Suprapubic skin (tissue), 4 donors: ENCODE measurements at regions not wholly inside any gene's neighbourhood (a gene's known extent, or its start where the extent isn't known, plus 50 kb on each side); places are given as distances from the start of the nearest gene placed in this dataset.

Experiments used
- DNase-seq, 2 donors: peaks; one replicate each; pipeline ENCODE4 v3.0.0-alpha.2; 2019; ENCODE audit warnings: low spot score in 2 of 2
- H3K27ac ChIP-seq: fragments of 200-600 bp; sonication (generic); one replicate; pipeline ENCODE4 v1.5.1; 2019
- H3K27me3 ChIP-seq: fragments of 200-600 bp; sonication (generic); one replicate; pipeline ENCODE4 v1.5.1; 2019
- H3K36me3 ChIP-seq: fragments of 200-600 bp; sonication (generic); one replicate; pipeline ENCODE4 v1.5.1; 2019
- H3K4me1 ChIP-seq: fragments of 200-600 bp; sonication (generic); one replicate; pipeline ENCODE4 v1.5.1; 2019
- H3K4me3 ChIP-seq: fragments of 200-600 bp; sonication (generic); one replicate; pipeline ENCODE4 v1.5.1; 2019; ENCODE audit warnings: mild to moderate bottlenecking
- H3K9me3 ChIP-seq: fragments of 200-600 bp; sonication (generic); one replicate; pipeline ENCODE4 v1.5.1; 2019
- EP300 ChIP-seq: sonication (generic); formaldehyde crosslinking; IDR thresholded peaks from one replicate; pipeline ENCODE4 v1.6.1; 2017; ENCODE audit warnings: antibody characterized with exemption
- POLR2A ChIP-seq, 2 donors: fragments of 450-650 bp; IDR thresholded peaks; one replicate each; pipeline ENCODE4 v1.6.1; 2017; ENCODE audit warnings: antibody characterized with exemption in 2 of 2, mild to moderate bottlenecking in 2 of 2, moderate library complexity in 2 of 2
- POLR2AphosphoS5 ChIP-seq, 3 donors: sonication (generic); formaldehyde crosslinking; IDR thresholded peaks; one replicate each; pipeline ENCODE4 v1.6.1; 2017; ENCODE audit warnings: antibody characterized with exemption in 3 of 3
- WGBS: methylation state at CpG from one replicate; pipeline ENCODE4 v1.1.5; 2018; 5-methylcytosine and 5-hydroxymethylcytosine counted together
- TF ChIP-seq, protein P1 (sequence below), 2 donors: fragments of 200-600 bp in 1 of 2; fragments of 450-650 bp in 1 of 2; sonication (generic) in 1 of 2; IDR thresholded peaks; one replicate each; pipeline ENCODE4 v1.5.1; 2016 to 2019; ENCODE audit warnings: antibody characterized with exemption in 2 of 2, mild to moderate bottlenecking in 1 of 2, moderate library complexity in 1 of 2

DNA sequence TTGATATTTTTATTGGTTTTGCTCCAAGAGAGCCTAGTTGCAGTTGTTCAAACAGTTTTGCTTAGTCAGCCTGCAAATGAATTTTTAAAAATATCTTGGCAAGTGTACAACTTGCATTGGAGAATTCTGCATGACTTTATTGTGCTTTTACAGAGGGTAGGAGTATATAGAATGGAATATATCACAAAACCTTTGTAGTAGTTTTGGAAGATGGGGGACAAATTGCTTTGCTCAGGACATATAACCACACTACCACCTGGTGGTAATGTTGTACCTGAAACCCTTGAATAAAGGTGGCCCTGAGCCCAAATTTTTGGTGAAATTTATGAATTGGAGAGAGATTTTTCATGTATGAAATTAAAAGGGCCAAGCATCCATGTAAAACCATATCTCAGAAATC is 645.2 kb downstream of the MED13L start:
- Histone ChIP-seq H3K9me3 (no peaks in the 10 kb centered on the region), H3K4me1 (no peaks in the 10 kb centered on the region), H3K27ac (no peak overlapping the region), H3K36me3 (no peaks in the 10 kb centered on the region), H3K4me3 (no peak overlapping the region), H3K27me3 (no peaks in the 10 kb centered on the region)
- no peak for DNase-seq
- TF ChIP-seq POLR2AphosphoS5 (IDR thresholded peaks at IDR 0.05) = no peak
- TF ChIP-seq EP300 = no peak
- TF ChIP-seq, protein P1, sequence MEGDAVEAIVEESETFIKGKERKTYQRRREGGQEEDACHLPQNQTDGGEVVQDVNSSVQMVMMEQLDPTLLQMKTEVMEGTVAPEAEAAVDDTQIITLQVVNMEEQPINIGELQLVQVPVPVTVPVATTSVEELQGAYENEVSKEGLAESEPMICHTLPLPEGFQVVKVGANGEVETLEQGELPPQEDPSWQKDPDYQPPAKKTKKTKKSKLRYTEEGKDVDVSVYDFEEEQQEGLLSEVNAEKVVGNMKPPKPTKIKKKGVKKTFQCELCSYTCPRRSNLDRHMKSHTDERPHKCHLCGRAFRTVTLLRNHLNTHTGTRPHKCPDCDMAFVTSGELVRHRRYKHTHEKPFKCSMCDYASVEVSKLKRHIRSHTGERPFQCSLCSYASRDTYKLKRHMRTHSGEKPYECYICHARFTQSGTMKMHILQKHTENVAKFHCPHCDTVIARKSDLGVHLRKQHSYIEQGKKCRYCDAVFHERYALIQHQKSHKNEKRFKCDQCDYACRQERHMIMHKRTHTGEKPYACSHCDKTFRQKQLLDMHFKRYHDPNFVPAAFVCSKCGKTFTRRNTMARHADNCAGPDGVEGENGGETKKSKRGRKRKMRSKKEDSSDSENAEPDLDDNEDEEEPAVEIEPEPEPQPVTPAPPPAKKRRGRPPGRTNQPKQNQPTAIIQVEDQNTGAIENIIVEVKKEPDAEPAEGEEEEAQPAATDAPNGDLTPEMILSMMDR (IDR thresholded peaks at IDR 0.05) = no peak
- TF ChIP-seq POLR2A (IDR thresholded peaks at IDR 0.05) = no peak

DNA sequence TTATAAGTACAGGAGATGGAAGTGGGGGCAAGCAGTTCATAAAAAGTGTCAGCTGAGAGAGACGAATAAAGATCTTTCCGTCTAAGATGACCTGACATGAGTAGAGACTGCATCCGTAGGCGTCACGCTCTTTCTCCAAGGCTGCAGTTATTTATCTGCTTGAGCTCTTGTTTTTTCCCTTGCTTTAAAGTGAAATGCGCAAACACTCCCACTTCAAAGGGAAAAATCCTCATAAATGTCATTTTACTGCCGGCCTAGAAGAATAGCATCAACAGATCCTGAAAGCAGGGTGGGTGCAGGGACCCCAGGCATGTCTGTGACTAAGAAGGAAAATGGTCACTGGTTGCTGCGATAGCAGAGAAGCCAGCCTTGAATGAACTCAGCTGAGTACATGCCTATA is 647.4 kb downstream of the MED13L start:
- no peak for DNase-seq
- Histone ChIP-seq H3K4me3 (no peak overlapping the region), H3K9me3 (no peaks in the 10 kb centered on the region), H3K36me3 (no peaks in the 10 kb centered on the region), H3K4me1 (no peaks in the 10 kb centered on the region), H3K27ac (no peak overlapping the region), H3K27me3 (no peaks in the 10 kb centered on the region)
- no peak for TF ChIP-seq EP300
- no peak for TF ChIP-seq POLR2AphosphoS5 (IDR thresholded peaks at IDR 0.05)
- TF ChIP-seq, protein P1 (IDR thresholded peaks at IDR 0.05) = no peak
- no peak for TF ChIP-seq POLR2A (IDR thresholded peaks at IDR 0.05)
- WGBS = 67% methylated on average over 8 of the region's 8 CpGs

DNA sequence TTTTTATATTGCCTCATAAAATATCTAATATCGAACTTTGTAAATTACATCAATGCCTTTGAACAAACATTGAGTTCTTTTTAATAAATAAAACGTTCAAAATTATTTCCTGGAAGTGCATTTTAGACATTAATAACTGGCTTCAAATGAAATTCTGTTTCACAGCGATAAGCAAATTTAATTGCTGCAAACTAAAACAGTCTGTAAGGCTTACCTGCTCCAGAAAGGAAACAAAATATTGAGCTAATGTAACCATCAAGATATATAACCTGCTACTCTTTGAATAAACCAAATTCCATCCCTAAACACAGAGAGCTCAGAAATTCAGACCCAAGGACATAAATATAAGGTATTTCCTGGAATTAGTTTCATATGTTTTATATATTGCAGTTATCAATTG is 651.3 kb downstream of the MED13L start:
- H3K27ac ChIP-seq = no peak overlapping the region
- H3K4me3 ChIP-seq = no peak overlapping the region
- WGBS = 63% methylated on average over 3 of the region's 3 CpGs
- H3K4me1 ChIP-seq = no peaks in the 10 kb centered on the region
- DNase-seq = no peak
- TF ChIP-seq, protein P1 (IDR thresholded peaks at IDR 0.05) = no peak
- TF ChIP-seq EP300 (no peak), POLR2AphosphoS5 (IDR thresholded peaks at IDR 0.05) (no peak), POLR2A (IDR thresholded peaks at IDR 0.05) (no peak)
- no peaks in the 10 kb centered on the region for H3K27me3 ChIP-seq
- H3K36me3 ChIP-seq = no peaks in the 10 kb centered on the region
- no peaks in the 10 kb centered on the region for H3K9me3 ChIP-seq

DNA sequence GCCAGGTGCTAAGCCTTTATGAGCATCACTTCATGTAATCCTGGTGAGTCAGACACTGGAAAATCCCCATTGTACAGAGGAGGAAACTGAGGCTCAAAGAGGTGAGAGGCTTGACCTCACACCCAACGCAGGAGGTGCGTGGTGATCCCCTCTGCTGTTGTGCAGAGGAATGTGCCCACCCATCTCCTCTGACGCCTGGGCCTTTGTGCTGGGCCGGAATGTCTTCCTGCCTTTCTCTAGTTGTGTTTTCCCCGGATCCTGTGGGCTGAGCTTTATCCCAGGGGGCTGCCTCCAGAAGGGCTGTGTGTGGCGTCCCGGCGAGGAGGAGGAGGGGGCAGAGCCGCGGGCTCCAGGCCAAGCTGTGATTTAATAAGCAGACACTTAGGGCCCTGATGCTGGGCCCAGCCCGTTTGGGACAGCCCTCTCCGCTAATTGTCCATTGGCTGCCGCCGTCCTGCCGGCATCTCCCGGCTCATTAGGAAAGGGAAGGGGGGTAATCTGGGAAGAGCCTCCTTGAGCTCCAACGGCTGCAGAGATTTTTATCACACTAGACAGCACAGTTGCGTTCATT is 653.6 kb downstream of the MED13L start:
- no peaks in the 10 kb centered on the region for H3K4me1 ChIP-seq
- no peak overlapping the region for H3K4me3 ChIP-seq
- TF ChIP-seq, protein P1 (IDR thresholded peaks at IDR 0.05) = no peak
- TF ChIP-seq EP300 (no peak), POLR2A (IDR thresholded peaks at IDR 0.05) (no peak), POLR2AphosphoS5 (IDR thresholded peaks at IDR 0.05) (no peak)
- no peaks in the 10 kb centered on the region for H3K36me3 ChIP-seq
- 23% methylated on average over 18 of the region's 18 CpGs for WGBS
- H3K27ac ChIP-seq = no peak overlapping the region
- H3K9me3 ChIP-seq = no peaks in the 10 kb centered on the region
- no peaks in the 10 kb centered on the region for H3K27me3 ChIP-seq
- DNase-seq = no peak

DNA sequence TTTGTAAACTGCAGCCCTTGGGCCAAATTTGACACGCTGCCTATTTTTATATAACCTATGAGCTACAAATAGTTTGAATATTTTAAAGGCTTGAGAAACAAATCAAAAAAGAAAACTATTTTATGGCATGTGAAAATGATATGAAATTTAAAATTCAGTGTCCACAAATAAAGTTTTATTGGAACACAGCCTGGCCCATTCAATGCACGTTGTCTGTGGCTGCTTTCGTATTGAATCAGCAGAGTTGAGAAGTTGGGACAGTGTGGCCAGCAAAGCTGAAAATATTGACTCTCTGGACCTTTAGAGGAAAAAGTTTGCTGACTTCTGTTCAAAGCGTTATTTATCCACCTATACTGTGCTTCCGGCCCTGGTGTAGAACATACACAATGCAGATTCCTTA is 654.2 kb downstream of the MED13L start:
- TF ChIP-seq POLR2A (IDR thresholded peaks at IDR 0.05) = no peak
- no peak for TF ChIP-seq POLR2AphosphoS5 (IDR thresholded peaks at IDR 0.05)
- TF ChIP-seq EP300 = no peak
- TF ChIP-seq, protein P1 (IDR thresholded peaks at IDR 0.05) = no peak
- no peaks in the 10 kb centered on the region for H3K9me3 ChIP-seq
- H3K36me3 ChIP-seq = no peaks in the 10 kb centered on the region
- no peak overlapping the region for H3K4me3 ChIP-seq
- DNase-seq = no peak
- no peaks in the 10 kb centered on the region for H3K4me1 ChIP-seq
- H3K27ac ChIP-seq = no peak overlapping the region
- WGBS = 83% methylated on average over 5 of the region's 5 CpGs
- H3K27me3 ChIP-seq = no peaks in the 10 kb centered on the region
